Stomach (tissue), 8 donors: ENCODE measurements at regions not wholly inside any gene's neighbourhood (a gene's known extent, or its start where the extent isn't known, plus 50 kb on each side); places are given as distances from the start of the nearest gene placed in this dataset.

ENCODE experiments used
- DNase-seq, 2 donors: peaks; one replicate each; pipeline versions ENCODE4 v3.0.0 to v3.0.0-alpha.2; 2013 to 2019
- H3K27ac ChIP-seq, 5 donors: fragments of 200-600 bp in 4 of 5; sonication (generic) in 4 of 5; one replicate each; pipeline ENCODE4 v1.5.1; 2013 to 2019; ENCODE audit warnings: mild to moderate bottlenecking in 1 of 5, moderate library complexity in 1 of 5
- H3K27me3 ChIP-seq, 3 donors: fragments of 200-600 bp; sonication (generic); one replicate each; pipeline ENCODE4 v1.5.1; 2017 to 2019; ENCODE audit warnings: mixed run types in 1 of 3
- H3K36me3 ChIP-seq, 4 donors: fragments of 200-600 bp; sonication (generic); 1 replicate in 3 of 4; 2 replicates in 1 of 4; pipeline ENCODE4 v1.5.1; 2016 to 2019
- H3K4me1 ChIP-seq, 4 donors: fragments of 200-600 bp; sonication (generic); one replicate each; pipeline ENCODE4 v1.5.1; 2016 to 2019
- H3K4me3 ChIP-seq, 4 donors: fragments of 200-600 bp; sonication (generic) in 3 of 4; one replicate each; pipeline ENCODE4 v1.5.1; 2016 to 2019; ENCODE audit warnings: mild to moderate bottlenecking in 1 of 4
- H3K9me3 ChIP-seq, 4 donors: fragments of 200-600 bp; sonication (generic); one replicate each; pipeline ENCODE4 v1.5.1; 2016 to 2019
- EP300 ChIP-seq: sonication (generic); formaldehyde crosslinking; IDR thresholded peaks from one replicate; pipeline ENCODE4 v1.6.1; 2017; ENCODE audit warnings: antibody characterized with exemption
- POLR2A ChIP-seq, 4 donors: fragments of 450-650 bp; IDR thresholded peaks; one replicate each; pipeline ENCODE4 v1.6.1; 2016; ENCODE audit warnings: antibody characterized with exemption in 4 of 4, control low read depth in 2 of 4, mild to moderate bottlenecking in 1 of 4, moderate library complexity in 1 of 4
- POLR2AphosphoS5 ChIP-seq, 3 donors: sonication (generic); formaldehyde crosslinking; IDR thresholded peaks; one replicate each; pipeline ENCODE4 v1.6.1; 2016; ENCODE audit warnings: antibody characterized with exemption in 3 of 3
- WGBS, 5 donors: extraction: QIAGEN DNeasy Blood & Tissue Kit in 3 of 5; methylation state at CpG; one replicate each; pipeline versions ENCODE4 v1.1.5 to v1.1.7; 2013 to 2018; 5-methylcytosine and 5-hydroxymethylcytosine counted together
- intact Hi-C: fragments of 100-400 bp; cut with DNase I; formaldehyde crosslinking; loops from one replicate; pipeline ENCODE4 v1.15.1; 2023; ENCODE audit warnings: low total_unique reads
- TF ChIP-seq, protein P1 (sequence below), 7 experiments: fragments of 450-650 bp in 4 of 7; fragments of 200-600 bp in 3 of 7; sonication (generic) in 3 of 7; IDR thresholded peaks; one replicate each; pipeline ENCODE4 v1.5.1; 2016 to 2019; ENCODE audit warnings: antibody characterized with exemption in 7 of 7, control low read depth in 2 of 7, mild to moderate bottlenecking in 1 of 7
- donor health status: healthy with polysubstance abuse.
- donor health status: Bipolar disorder and iron deficiency.
- donor health status: healthy.

DNA sequence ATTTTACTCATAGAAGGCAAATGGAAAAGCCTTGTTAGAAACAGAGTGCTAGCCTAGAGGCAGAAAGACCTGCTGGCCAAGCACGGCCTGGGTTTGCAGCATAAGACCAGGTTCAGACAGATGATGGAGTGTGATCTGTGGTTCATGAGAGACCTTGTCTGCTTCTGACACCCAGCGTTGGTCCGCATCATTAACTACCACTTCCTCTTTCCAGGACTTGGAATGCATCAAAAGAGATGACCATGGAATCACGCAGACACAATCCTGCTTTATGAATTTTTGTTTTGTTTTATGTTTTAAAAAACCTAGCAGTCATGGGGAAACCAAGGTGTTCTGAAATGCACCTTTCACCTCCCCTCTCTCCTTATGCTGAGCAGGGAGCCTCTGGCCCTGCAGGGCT is 76.8 kb upstream of the SYNDIG1 start:
- TF ChIP-seq POLR2A (IDR thresholded peaks at IDR 0.05) (no peak), POLR2AphosphoS5 (IDR thresholded peaks at IDR 0.05) (no peak), EP300 (no peak)
- TF ChIP-seq, protein P1, sequence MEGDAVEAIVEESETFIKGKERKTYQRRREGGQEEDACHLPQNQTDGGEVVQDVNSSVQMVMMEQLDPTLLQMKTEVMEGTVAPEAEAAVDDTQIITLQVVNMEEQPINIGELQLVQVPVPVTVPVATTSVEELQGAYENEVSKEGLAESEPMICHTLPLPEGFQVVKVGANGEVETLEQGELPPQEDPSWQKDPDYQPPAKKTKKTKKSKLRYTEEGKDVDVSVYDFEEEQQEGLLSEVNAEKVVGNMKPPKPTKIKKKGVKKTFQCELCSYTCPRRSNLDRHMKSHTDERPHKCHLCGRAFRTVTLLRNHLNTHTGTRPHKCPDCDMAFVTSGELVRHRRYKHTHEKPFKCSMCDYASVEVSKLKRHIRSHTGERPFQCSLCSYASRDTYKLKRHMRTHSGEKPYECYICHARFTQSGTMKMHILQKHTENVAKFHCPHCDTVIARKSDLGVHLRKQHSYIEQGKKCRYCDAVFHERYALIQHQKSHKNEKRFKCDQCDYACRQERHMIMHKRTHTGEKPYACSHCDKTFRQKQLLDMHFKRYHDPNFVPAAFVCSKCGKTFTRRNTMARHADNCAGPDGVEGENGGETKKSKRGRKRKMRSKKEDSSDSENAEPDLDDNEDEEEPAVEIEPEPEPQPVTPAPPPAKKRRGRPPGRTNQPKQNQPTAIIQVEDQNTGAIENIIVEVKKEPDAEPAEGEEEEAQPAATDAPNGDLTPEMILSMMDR (IDR thresholded peaks at IDR 0.05), result no peak
- intact Hi-C loops, result no loop called here
- H3K4me1 ChIP-seq, result no peaks in the 10 kb centered on the region

DNA sequence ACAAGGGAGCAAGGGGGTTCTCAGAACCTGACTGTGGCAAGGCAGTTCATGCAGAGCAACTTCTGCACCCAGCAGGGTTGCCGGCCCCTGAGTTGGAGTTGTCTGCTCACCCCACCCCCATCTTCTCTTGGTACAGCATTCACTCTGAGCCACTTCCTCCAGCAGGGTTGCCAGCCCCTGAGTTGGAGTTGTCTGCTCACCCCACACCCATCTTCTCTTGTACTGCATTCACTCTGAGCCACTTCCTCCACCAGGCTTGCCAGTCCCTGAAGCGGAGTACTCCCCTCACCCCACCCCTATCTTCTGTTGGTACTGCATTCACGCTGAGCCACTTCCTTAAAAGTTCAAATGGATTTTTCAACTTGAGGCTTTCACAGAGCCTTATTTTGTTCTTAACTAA is 79.7 kb upstream of the SYNDIG1 start:
- Histone ChIP-seq H3K4me3 (no peak overlapping the region), H3K27me3 (peaks cover 0 to 15% (median 0%) of the 10 kb centered on the region in 3 donors), H3K4me1 (no peaks in the 10 kb centered on the region), H3K27ac (no peak overlapping the region), H3K36me3 (no peaks in the 10 kb centered on the region), H3K9me3 (no peaks in the 10 kb centered on the region)
- 33 to 60% (median 44%) methylated on average over 3 of the region's 3 CpGs for WGBS, 5 donors
- no peak for TF ChIP-seq POLR2AphosphoS5 (IDR thresholded peaks at IDR 0.05)
- no peak for TF ChIP-seq EP300
- intact Hi-C loops, result no loop called here
- DNase-seq, result peak in 1 of 2 donors; percentile 68

More for the DNA sequence above, 76.8 kb upstream of the SYNDIG1 start:
- Histone ChIP-seq H3K27ac (no peak overlapping the region), H3K4me3 (no peak overlapping the region), H3K27me3 (peaks cover 0 to 15% (median 0%) of the 10 kb centered on the region in 3 donors), H3K36me3 (no peaks in the 10 kb centered on the region), H3K9me3 (peaks cover 0 to 9% (median 2%) of the 10 kb centered on the region in 4 donors)
- WGBS, 5 donors, result 84 to 93% (median 87%) methylated on average over 4 of the region's 4 CpGs
- DNase-seq, result no peak

DNA sequence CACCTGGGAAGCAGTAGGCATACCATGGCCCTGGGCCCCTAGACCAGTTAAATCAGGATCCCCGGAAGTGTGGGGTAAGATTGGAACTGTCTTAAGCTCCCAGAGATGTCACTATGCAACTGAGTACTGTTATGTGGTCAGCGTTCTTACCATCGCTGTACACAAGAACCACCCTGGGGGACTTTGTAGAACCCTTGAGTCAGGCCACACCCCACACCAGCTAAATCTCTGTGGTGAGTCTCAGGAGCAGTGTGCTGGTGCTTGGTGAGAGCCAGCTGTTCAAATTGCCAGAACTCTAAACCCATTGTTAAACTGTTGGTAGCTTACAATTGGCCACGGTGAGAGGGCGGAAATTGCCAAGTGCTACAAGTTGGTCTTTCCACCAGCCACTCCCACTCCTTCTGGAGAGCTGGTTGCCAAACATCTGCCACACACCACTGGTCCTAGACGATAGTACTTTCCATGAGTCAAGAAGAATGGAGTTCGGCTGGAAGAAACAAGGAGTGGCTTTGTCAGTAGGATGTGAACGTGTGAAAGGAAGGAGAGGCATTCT is 80.5 kb upstream of the SYNDIG1 start:
- TF ChIP-seq, protein P1 (IDR thresholded peaks at IDR 0.05), result no peak
- TF ChIP-seq POLR2A (IDR thresholded peaks at IDR 0.05) (no peak), POLR2AphosphoS5 (IDR thresholded peaks at IDR 0.05) (no peak), EP300 (no peak)
- intact Hi-C loops, result no loop called here
- no peak overlapping the region for H3K27ac ChIP-seq
- 73 to 85% (median 77%) methylated on average over 6 to 8 of the region's 8 CpGs for WGBS, 5 donors
- peaks cover 0 to 10% (median 0%) of the 10 kb centered on the region in 3 donors for H3K27me3 ChIP-seq
- H3K36me3 ChIP-seq, result no peaks in the 10 kb centered on the region
- H3K4me3 ChIP-seq, result no peak overlapping the region
- no peaks in the 10 kb centered on the region for H3K9me3 ChIP-seq
- DNase-seq, result no peak
- H3K4me1 ChIP-seq, result no peaks in the 10 kb centered on the region

DNA sequence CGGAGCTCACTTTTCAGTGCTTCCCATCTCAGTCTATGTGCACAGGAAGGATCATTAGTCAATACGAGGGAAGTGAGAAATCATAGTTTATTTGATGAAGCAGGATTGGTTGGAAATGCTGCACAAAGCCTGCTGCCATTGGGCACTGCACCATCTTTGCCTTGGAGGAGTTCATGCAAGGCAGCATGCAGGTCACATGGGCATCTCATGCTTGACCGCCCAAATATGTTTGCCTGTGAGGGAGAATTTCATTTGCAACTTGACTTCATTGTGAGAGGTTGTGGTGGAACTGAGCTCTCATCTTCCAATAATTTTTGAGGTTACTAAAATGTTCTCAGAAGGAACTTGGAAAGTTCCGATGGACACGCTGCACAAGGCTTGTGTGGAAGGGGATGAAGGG is 83.9 kb upstream of the SYNDIG1 start:
- WGBS, 5 donors, result 85 to 95% (median 90%) methylated on average over 5 of the region's 5 CpGs
- Histone ChIP-seq H3K36me3 (no peaks in the 10 kb centered on the region), H3K4me3 (no peak overlapping the region), H3K9me3 (no peaks in the 10 kb centered on the region), H3K27me3 (no peaks in the 10 kb centered on the region), H3K27ac (no peak overlapping the region), H3K4me1 (peaks cover 0 to 20% (median 4%) of the 10 kb centered on the region in 4 donors)
- TF ChIP-seq POLR2AphosphoS5 (IDR thresholded peaks at IDR 0.05) (no peak), EP300 (no peak), POLR2A (IDR thresholded peaks at IDR 0.05) (no peak)
- TF ChIP-seq, protein P1 (IDR thresholded peaks at IDR 0.05), result no peak
- DNase-seq, result no peak
- intact Hi-C loops, result no loop called here

DNA sequence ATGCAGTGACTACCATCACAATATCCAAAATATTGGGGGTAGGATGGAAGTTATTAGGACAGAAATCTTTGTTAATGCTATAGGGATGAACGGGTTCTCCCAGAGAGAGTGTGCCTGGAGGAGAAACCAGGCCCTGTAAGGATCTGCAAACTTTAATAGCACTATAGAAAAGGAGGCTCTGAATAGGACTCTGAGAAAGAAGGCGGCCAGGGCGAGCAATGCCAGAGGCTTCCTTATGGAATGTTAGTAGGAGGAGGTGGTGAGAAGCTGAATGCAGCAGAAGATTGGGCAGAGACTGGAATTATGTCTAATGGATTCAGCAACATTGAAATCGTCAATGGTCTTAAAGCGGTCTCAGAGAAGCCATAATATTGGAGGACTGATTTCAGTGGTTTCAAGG is 84.6 kb upstream of the SYNDIG1 start:
- H3K9me3 ChIP-seq, result no peaks in the 10 kb centered on the region
- H3K27ac ChIP-seq, result no peak overlapping the region
- H3K4me1 ChIP-seq, result peaks cover 0 to 20% (median 4%) of the 10 kb centered on the region in 4 donors
- DNase-seq, result no peak
- no peaks in the 10 kb centered on the region for H3K36me3 ChIP-seq
- H3K27me3 ChIP-seq, result no peaks in the 10 kb centered on the region
- intact Hi-C loops, result no loop called here
- TF ChIP-seq POLR2A (IDR thresholded peaks at IDR 0.05), result no peak
- no peak for TF ChIP-seq EP300
- TF ChIP-seq, protein P1 (IDR thresholded peaks at IDR 0.05), result no peak
- no peak for TF ChIP-seq POLR2AphosphoS5 (IDR thresholded peaks at IDR 0.05)
- WGBS, 5 donors, result 83 to 98% (median 87%) methylated on average over 5 of the region's 5 CpGs
- H3K4me3 ChIP-seq, result no peak overlapping the region
